Kidney epithelial cell (primary cell): ENCODE measurements at regions not wholly inside any gene's neighbourhood (a gene's known extent, or its start where the extent isn't known, plus 50 kb on each side); places are given as distances from the start of the nearest gene placed in this dataset.

Source experiments
- DNase-seq: peaks from one replicate; pipeline ENCODE4 v3.0.0-alpha.2; 2010; ENCODE audit warnings: low read depth
- H3K27me3 ChIP-seq: 2 replicates; pipeline ENCODE4 v1.6.0; 2011; ENCODE audit warnings: low read length; ENCODE audit not compliant: control insufficient read depth, insufficient read depth
- H3K36me3 ChIP-seq: 2 replicates; pipeline ENCODE4 v1.5.1; 2011; ENCODE audit warnings: low read length; ENCODE audit not compliant: control insufficient read depth, insufficient read depth
- H3K4me3 ChIP-seq: 2 replicates; pipeline ENCODE4 v1.5.1; 2011; ENCODE audit warnings: low read depth, mild to moderate bottlenecking, control low read depth, low read length
- TF ChIP-seq, protein P1 (sequence below): IDR thresholded peaks from 2 replicates; pipeline ENCODE4 v1.5.1; 2011; ENCODE audit warnings: mild to moderate bottlenecking, moderate library complexity, low read length, control low read depth, inconsistent platforms; ENCODE audit not compliant: insufficient read depth, poor library complexity, severe bottlenecking

DNA sequence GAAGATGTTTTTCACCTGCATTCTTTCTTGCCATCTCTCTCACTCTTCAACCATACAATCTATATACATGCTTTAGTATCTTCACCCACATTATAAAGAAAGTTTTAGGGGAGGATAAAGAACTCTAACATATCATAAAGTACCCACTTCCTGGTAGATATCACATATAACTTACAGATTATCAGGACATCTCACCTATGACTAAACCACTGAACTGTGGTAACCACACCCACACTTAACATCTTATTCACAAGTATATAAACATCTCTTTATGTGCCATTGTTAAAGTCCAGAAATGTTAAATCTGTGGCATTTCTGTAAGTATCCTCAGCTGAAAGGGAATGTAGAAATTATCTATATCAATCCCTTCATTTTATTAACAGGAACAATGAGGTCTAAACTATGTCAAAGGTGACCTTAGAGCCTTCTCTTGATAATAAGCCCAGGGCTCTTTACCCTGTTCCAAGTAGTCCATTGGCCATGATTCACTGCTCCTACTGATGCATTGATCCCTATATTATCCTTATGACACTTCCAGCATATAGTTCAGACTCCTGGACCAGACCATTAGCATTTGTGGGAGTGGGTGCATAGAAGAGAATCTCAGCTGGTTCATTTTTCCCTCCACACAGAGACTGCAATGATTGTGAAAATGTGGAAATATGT, 182.4 kb downstream of the SUCLG1 start:
- Histone ChIP-seq H3K36me3 (no peaks in the 10 kb centered on the region), H3K27me3 (no peaks in the 10 kb centered on the region), H3K4me3 (no peak overlapping the region)
- no peak for DNase-seq
- TF ChIP-seq, protein P1, sequence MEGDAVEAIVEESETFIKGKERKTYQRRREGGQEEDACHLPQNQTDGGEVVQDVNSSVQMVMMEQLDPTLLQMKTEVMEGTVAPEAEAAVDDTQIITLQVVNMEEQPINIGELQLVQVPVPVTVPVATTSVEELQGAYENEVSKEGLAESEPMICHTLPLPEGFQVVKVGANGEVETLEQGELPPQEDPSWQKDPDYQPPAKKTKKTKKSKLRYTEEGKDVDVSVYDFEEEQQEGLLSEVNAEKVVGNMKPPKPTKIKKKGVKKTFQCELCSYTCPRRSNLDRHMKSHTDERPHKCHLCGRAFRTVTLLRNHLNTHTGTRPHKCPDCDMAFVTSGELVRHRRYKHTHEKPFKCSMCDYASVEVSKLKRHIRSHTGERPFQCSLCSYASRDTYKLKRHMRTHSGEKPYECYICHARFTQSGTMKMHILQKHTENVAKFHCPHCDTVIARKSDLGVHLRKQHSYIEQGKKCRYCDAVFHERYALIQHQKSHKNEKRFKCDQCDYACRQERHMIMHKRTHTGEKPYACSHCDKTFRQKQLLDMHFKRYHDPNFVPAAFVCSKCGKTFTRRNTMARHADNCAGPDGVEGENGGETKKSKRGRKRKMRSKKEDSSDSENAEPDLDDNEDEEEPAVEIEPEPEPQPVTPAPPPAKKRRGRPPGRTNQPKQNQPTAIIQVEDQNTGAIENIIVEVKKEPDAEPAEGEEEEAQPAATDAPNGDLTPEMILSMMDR, result no peak

DNA sequence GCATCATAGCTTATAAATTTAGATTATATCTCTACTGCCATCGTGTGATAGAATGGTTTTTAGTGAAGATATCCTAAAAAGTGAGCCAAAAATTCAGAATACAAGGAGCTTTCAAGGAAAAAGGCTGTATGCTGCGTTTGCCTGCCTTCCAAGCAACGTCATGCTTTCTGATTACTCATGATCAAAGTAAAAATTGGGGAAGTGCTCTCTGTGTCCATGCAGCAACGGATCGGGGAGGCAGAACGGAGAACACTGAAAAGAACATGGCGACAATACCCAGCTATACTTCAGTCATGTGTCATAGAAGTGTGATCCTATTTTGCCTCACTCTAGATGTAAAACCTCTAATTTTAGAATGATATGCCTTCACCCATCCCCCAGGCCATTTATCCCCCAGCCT, 185.7 kb downstream of the SUCLG1 start:
- TF ChIP-seq, protein P1, result no peak
- Histone ChIP-seq H3K36me3 (no peaks in the 10 kb centered on the region), H3K27me3 (no peaks in the 10 kb centered on the region), H3K4me3 (no peak overlapping the region)
- no peak for DNase-seq

DNA sequence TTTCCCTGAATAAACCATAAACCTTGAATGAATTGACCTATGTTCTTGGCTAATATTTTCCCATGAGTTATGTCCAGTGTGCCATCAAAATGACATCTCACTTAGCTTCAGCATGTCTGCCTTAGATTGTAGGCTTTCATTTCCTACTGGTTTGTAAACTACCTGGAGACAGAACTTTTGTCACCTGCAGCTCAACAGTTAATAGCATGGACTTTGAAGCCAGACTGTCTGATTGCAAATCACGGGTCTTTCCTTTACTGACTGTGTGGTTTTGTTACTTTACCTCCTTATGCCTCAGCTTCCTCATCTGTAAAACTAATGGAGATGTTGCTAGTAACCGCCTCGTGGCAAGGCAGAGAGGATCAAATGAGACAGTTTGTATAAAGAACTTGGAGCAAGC, 187.1 kb downstream of the SUCLG1 start:
- Histone ChIP-seq H3K36me3 (no peaks in the 10 kb centered on the region), H3K27me3 (no peaks in the 10 kb centered on the region), H3K4me3 (no peak overlapping the region)
- DNase-seq, result no peak
- TF ChIP-seq, protein P1, result no peak

DNA sequence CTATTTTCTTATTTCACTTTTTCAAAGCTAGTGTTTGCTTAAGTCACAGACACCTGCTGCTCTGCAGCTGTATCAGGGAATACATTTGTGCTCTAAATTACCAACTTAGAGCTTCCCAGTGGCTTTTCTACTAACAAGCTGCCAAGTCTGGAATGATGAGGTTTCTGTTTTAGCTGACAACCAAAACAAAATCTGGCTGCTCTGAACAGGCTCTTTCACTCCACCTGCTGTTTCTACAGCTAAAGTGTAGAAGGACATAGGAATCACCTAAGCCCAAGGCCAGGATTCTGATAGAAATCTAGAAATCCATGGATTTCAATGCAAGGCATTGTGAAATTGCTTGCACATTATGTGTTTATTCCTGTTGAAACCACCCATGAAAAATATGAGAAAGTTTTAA, 201.2 kb downstream of the SUCLG1 start:
- TF ChIP-seq, protein P1, result peak; percentile 50
- no peak for DNase-seq
- Histone ChIP-seq H3K4me3 (no peak overlapping the region), H3K36me3 (no peaks in the 10 kb centered on the region), H3K27me3 (no peaks in the 10 kb centered on the region)

DNA sequence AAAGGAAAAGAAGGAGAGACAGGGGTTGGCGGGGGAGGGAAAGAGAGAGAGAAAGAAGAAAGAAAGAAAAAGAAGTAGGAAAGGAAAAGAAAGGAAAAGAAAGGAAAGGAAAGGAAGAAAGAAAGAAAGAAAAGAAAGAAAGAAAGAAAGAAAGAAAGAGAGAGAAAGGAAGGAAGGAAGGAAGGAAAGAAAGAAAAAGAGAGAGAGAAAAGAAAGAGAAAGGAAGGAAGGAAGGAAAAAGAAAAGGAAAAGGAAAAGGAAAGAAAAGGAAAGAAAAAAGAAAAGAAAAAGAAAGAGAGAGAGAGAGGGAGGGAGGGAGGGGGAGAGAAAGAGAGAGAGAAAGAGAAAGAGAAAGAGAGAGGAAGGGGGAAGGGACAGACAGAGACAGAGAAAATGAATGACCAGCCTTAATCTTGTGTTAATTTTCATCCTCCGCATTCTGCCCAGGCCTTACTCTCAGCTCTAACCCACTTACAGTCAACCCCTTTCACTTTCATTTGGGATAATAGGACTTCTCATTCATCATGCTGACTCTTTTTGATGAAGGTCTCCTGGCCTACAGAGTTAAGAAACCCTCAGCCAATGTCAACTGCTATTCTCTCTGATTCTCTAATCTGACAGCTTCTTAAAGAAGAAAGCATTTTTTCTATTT, 207.3 kb downstream of the SUCLG1 start:
- Histone ChIP-seq H3K27me3 (no peaks in the 10 kb centered on the region), H3K4me3 (no peak overlapping the region), H3K36me3 (no peaks in the 10 kb centered on the region)
- TF ChIP-seq, protein P1, result no peak
- DNase-seq, result no peak

DNA sequence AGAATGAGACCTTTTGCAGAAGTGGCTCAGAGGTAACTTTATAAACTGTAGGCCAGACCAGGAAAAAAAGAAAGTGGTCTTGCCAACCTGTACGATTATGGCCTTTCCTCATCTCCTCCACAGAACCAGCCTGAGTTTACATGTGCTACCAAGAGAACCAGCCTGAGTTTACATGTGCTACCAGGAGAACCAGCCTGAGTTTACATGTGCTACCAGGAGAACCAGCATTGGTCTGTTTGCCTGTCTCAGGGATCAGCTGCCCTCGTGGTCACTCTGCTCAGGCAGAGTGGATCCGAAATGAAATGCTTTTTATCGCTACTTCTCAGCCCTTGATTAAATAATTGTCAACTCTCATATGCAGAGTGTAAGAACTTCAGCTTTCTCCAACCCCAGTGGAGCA, 209.9 kb downstream of the SUCLG1 start:
- DNase-seq, result no peak
- H3K4me3 ChIP-seq, result no peak overlapping the region
- H3K36me3 ChIP-seq, result no peaks in the 10 kb centered on the region
- TF ChIP-seq, protein P1, result no peak
- H3K27me3 ChIP-seq, result no peaks in the 10 kb centered on the region
